RPMI8226 (cell line): ENCODE measurements at regions not wholly inside any gene's neighbourhood (a gene's known extent, or its start where the extent isn't known, plus 50 kb on each side); places are given as distances from the start of the nearest gene placed in this dataset.

Source experiments
- DNase-seq: peaks from one replicate; pipeline ENCODE4 v3.0.0-alpha.2; 2015

DNA sequence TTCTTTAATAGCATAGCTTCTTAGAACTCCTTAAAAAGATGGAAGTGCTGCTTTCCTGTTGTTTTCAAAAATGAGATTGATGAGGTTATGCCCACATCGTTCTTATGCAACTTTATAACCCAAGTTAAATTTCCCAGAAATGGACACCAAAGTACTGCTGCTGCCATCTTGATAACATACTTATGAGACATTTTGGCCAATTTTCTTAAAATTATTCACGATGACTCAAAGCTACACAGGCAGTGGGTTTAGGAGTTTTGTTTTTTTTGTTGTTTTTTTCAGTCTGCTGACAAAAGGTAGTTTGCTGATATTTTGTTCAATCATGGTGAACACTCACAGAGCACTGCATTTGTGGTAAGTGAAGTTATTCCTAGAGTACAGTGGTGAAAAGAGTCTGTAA, 54.9 kb upstream of the RFC3 start:
- no peak for DNase-seq

DNA sequence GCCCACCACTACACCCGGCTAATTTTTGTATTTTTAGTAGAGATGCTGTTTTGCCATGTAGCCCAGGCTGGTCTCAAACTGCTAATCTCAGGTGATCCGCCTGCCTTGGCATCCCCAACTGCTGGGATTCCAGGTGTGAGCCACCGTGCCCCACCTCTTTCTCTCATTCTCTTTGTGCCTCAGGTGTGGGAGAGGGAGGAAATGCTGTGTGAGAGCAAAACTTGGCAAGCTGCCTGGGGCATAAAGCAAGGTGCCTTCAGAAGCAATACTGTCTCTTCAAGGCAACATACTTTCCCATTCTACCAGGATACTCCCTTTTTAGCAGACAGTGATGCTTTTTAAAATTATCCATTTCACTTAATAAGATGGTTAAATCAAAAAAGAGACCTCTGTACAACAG, 53.2 kb upstream of the RFC3 start:
- DNase-seq = peak; percentile 86

DNA sequence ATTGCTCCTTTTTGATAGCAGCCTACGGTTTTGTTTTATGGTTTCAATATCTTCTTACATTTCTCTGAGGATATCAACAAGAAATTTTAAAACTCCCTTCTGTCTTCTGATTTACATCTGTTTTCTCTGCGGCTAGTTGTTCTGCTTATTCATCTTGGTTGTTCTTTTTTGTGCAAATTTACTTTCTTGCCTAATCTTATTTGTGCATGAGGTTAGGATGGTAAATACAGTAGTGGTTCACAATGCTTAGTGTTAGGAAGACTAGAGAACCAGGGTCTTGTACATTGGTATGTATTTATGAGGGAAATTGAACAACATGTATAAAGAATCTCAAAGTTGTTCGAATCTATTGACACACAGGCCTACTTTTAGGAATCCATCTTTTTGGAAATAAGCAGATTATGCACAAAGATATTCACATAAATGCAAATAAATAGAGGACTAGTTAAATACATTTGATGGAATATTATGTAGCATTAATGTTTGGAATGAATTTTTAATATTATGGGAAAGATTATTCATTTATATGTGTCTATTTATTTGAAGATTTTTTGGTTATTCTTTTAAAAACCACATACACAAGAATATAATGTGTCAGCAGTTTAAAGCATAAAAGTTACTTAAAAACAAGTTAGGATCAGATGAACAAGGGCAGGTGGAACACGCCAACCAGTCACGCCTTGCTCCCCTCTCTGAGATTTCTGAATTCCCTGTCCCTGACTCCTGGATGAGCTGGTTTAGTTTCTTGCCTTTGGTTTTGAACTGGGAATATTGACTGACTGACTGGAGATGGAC, 51.4 kb upstream of the RFC3 start:
- no peak for DNase-seq

DNA sequence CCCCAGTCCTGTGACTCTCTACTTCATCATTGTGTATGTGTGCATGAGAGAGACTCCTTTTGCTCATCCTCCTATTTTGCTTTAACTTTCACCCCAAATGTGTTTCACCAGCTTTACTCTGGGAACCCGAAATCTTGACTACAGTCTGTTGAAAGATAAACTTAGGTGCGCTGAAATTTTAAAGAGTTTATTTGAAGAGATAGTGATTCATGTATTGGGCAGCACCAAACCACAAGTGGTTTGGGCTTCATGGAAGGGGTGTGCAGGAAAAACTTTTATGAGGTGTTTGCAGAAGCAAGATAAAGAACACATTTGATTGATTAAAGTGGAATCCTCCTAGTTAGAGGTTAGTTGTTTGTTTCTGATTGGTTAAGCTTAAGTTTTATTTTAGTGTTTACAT, 50.8 kb upstream of the RFC3 start:
- DNase-seq = no peak
